ENCODE measurements at regions not wholly inside any gene's neighbourhood (a gene's known extent, or its start where the extent isn't known, plus 50 kb on each side); places are given as distances from the start of the nearest gene placed in this dataset.
A peak's percentile ranks its signal among the peaks of the same experiment; 100 is the strongest.
"Not testable (repeated sequence)": the region's sequence is repeated elsewhere in the genome, so short reads cannot be mapped to it uniquely, and the experiment has no call there.

GRCh38 chr17:445839-446238, 93.2 kb upstream of the RPH3AL start, which contains the start of gene RFLNB:
RFLNB (minus strand) TSS chr17:445939.
- not testable (repeated sequence) for DNase-seq

- no peak for DNase-seq
Measured at GRCh38 chr17:444879-445454, 92.4 kb upstream of the RPH3AL start.

GRCh38 chr17:443109-443508, 90.5 kb upstream of the RPH3AL start:
- DNase-seq, result no peak

GRCh38 chr17:441155-441950, 88.7 kb upstream of the RPH3AL start:
- DNase-seq, result no peak

GRCh38 chr17:438191-438590, 85.6 kb upstream of the RPH3AL start:
- DNase-seq, result no peak

GRCh38 chr17:437545-437944, 84.9 kb upstream of the RPH3AL start:
- no peak for DNase-seq

GRCh38 chr17:436571-436970, 84.0 kb upstream of the RPH3AL start:
- no peak for DNase-seq

- not testable (repeated sequence) for DNase-seq
Measured at GRCh38 chr17:432471-432870, 79.9 kb upstream of the RPH3AL start.

GRCh38 chr17:431494-431893, 78.9 kb upstream of the RPH3AL start:
- DNase-seq, result no peak

- no peak for DNase-seq
Measured at GRCh38 chr17:429589-429988, 77.0 kb upstream of the RPH3AL start.

GRCh38 chr17:428414-428813, 75.8 kb upstream of the RPH3AL start:
- no peak for DNase-seq

GRCh38 chr17:427891-428290, 75.3 kb upstream of the RPH3AL start:
- no peak for DNase-seq

GRCh38 chr17:427327-427726, 74.7 kb upstream of the RPH3AL start:
- DNase-seq, result peak; percentile 10

- peak; percentile 35 for DNase-seq
Measured at GRCh38 chr17:422196-422930, 69.8 kb upstream of the RPH3AL start.

- DNase-seq, result no peak
Measured at GRCh38 chr17:420479-421175, 68.0 kb upstream of the RPH3AL start.

GRCh38 chr17:419073-419735, 66.6 kb upstream of the RPH3AL start:
- DNase-seq, result no peak

- no peak for DNase-seq
Measured at GRCh38 chr17:418421-418751, 65.8 kb upstream of the RPH3AL start.

GRCh38 chr17:417691-418420, 65.2 kb upstream of the RPH3AL start:
- no peak for DNase-seq

- DNase-seq, result no peak
Measured at GRCh38 chr17:416293-417206, 63.9 kb upstream of the RPH3AL start.

- no peak for DNase-seq
Measured at GRCh38 chr17:413706-414380, 61.2 kb upstream of the RPH3AL start.

GRCh38 chr17:413016-413350, 60.4 kb upstream of the RPH3AL start:
- DNase-seq, result no peak
